Keratinocyte (primary cell): ENCODE measurements at regions not wholly inside any gene's neighbourhood (a gene's known extent, or its start where the extent isn't known, plus 50 kb on each side); places are given as distances from the start of the nearest gene placed in this dataset.

Source experiments
- CTCF ChIP-seq, 3 experiments: IDR thresholded peaks in 1 of 3; conservative IDR thresholded peaks in 1 of 3; optimal IDR thresholded peaks in 1 of 3; 2 replicates in 2 of 3; 3 replicates in 1 of 3; pipeline versions ENCODE3 to v1.5.1; 2011; ENCODE audit warnings: low read length in 3 of 3, mild to moderate bottlenecking in 3 of 3, moderate library complexity in 2 of 3, control low read depth in 1 of 3, inconsistent platforms in 1 of 3; ENCODE audit not compliant: insufficient read depth in 2 of 3; ENCODE audit errors: extremely low read depth in 1 of 3
- EZH2 ChIP-seq: IDR thresholded peaks from one replicate; pipeline ENCODE4 v1.6.1; 2012; ENCODE audit warnings: inconsistent platforms, mild to moderate bottlenecking, low read length, moderate library complexity

- TF ChIP-seq EZH2, result no peak
- TF ChIP-seq CTCF (optimal IDR thresholded peaks at IDR 0.05 in 1 of 3, IDR thresholded peaks at IDR 0.05 in 1 of 3, conservative IDR thresholded peaks at IDR 0.05 in 1 of 3; ENCODE audit: extremely low read depth in 1 of 3, insufficient read depth in 2 of 3, low read length in 3 of 3), result no peak
These were observed 330.7 kb downstream of the PTTG2 start for GRCh38 chr4:38290914-38291313.
